HG03558 (cell line): ENCODE measurements at regions not wholly inside any gene's neighbourhood (a gene's known extent, or its start where the extent isn't known, plus 50 kb on each side); places are given as distances from the start of the nearest gene placed in this dataset.
A peak's percentile ranks its signal among the peaks of the same experiment; 100 is the strongest.

Experiments used
- ATAC-seq: cut with Tn5 transposase; IDR thresholded peaks from one replicate; pipeline ENCODE4 v1.9.1; 2021; ENCODE audit warnings: moderate number of reproducible peaks; ENCODE audit not compliant: unreplicated experiment; ENCODE audit errors: extremely low read depth

DNA sequence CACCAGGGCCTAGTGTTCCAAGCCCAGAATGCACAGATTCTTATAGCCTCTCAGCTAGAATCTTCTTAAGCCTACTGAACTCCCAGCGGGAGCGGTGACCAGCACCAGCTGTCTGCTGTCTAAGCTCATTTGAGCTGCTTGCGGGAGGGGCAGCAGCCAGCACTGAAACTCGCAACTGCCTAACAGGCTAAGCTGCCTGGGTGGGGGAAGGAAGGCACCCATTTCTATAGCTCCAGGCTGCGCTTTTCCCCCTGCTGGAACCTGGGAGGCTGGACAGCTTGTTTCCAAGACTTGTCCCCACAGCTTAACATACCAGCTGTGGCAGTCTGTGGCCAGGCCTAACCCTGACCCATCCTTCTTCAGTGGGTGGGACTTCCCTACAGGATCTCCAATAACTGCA lies 512.9 kb downstream of the EFNA5 start:
- no peak for ATAC-seq

DNA sequence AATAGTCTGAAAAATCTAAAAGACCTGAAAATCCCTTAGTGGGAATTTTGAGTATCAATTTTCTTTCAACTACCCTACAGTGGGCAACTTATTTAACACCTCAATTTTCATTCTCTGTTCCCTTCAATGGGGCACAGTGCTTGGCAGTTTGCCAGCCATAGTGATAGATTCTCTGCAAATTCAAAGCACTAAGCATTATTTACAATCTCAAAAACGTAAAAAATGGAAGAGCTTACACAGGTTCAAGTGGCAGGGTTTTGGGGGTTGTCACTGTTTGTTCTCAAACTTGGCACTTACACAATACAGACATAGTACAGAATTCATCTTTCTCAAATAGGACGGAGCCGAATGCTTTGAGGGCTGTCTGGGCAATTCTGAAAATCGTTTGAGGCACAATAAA lies 515.0 kb downstream of the EFNA5 start:
- no peak for ATAC-seq

DNA sequence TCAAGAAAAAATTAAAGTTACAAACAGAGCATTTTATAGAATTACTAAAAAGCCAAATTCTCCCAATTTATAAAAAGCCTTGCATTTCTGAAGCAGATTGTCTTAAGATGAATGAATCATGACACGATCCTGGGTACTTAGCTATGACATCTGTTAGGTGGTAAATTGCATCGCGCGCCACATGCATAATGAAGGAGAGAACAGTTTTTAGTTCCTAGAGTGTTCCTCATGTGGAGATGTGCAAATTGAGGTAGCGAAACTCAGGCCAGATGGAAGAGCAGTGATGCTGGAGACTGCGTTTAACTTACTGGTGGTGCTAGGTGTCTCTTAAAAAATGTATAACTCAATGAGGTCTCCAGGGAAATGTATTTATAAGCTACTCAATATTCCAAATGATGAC lies 516.1 kb downstream of the EFNA5 start:
- ATAC-seq, result no peak

DNA sequence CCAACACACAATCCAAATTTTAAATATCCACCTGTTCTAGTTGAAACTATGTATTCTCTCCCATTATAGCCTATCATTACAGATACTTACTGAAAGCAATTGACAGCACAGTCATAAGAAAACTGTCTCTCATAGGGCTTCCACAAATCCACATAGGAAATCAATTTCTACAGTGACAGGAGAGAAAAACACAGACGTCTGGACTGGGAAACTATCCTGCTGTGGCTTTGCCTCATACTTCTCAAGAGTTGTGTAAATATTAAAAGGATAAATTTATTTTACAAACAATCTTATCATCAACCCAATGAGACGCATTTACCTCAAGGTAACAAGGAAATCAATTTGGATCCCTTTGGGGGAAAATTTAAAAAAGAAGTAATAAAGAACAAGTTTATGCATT lies 517.5 kb downstream of the EFNA5 start:
- ATAC-seq, result no peak

DNA sequence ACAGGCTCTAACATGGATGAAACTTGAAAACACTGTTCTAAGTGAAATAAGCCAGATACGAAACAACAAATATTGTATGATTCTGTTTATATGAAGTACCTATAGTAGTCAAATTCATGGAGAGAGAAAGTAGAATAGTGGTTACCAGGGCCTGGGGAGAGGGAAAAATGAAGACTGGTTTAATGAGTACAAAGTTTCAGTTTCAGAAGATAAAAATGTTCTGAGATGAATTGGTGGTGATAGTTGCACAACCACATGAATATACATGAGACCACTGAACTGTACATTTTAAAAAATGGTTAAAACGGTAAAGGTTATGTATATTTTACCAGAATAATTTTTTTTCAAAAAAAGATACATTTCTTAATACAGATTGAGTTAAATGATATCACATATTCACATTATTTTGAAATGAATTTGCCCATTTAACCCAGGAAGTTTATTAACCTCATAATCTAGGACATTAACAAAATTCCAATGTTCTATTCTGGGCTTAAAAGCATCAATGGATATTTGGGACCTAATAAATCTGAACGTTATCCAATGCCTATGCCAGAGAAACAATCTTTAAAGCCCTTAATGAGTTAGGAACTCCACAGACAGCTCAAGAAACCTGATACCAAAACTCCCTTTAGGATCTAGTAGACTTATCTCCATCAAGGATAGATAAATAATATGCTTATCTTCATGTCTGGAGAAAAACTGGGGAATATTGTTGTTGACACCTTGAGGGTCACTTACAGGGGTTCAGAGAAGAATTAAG lies 521.3 kb downstream of the EFNA5 start:
- peak; percentile 92 for ATAC-seq

DNA sequence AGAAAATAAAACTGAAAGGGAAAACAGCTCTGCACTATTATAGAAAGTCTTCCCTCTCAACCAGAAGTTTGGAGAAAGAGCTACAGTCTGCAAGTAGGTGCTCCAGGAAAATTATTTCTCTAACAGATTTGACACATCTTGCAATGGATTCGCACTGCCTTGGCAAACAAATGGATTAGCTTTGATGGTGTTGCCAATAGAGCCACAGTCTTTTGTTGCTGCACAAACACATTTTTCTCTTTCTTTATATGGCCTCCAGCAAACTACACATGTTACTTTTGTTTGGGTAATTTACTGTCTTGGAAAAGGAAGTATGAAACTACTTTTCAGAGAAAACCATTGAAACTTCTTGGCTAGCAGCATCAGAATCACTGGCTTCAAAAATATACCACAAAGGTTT lies 523.1 kb downstream of the EFNA5 start:
- ATAC-seq, result no peak

DNA sequence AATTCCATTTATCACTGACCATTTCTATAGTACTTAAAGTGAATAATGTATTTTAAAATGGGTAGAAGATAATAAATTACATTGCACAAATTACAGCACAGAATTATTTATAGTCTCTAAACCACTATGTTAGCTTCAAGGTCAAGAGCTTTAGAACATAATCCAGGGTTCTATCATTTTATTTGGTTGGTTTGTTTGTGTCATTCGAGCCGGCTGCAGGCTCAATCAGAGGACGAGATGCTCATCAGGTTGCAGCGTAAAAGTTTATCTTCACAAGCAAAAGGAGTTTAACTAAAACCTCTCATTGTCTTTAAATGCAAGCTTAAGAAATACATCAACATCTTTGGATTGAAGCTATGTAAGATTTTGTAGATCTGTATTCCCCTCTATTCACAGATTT lies 523.8 kb downstream of the EFNA5 start:
- no peak for ATAC-seq

DNA sequence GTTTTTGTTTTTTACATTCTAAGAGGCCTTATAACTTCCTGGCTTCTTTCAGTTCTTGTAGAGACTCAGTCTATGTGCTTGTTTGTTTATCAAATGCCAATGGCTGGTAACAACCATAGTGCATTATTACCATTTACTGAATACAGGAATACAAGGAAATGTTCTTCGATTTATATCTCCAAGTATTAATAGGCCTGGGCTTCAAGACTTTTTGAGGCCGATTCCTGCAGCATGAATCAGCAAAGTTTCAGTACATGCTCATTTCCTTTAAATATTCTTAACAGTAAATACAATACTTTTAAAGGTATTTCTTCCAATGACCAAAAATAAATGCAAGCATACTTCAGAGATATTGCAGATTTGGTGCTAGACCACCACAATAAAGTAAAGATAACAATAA lies 535.3 kb downstream of the EFNA5 start:
- no peak for ATAC-seq

DNA sequence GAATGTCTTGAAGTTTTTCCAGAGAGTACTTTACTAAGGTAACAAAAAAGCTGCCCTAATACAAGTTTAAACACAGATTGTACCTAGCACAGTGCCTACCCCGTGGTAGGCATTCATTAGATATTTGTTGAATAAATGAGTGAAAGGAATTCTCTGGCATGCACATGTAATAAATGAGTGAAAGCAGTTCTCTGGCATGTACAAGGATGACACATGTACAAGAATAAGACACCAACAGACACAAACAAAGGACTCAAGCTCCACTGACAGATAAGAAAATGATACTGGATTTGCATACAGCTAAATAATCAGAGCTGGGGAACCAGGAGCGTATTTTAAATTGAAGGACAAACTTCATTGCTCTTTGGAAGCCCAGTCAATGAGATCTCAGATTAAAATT lies 535.8 kb downstream of the EFNA5 start:
- ATAC-seq, result no peak

DNA sequence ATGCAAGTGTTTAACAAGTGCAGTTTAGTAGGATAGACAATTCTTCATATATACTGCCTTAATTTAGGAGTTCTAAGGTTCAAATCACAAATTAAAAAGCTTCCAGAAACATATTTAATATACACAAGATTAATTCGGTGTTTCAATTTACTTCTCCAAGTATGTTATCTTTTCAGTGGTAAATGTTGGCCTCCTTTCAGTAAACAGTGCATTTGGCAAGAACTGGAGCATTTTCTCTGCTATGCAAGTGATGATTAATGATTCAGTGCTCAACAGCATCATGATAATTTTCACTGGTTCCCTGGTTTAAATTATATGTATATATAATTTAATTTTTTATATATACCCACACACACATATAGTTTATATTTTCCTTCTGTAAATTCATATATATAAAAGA lies 541.7 kb downstream of the EFNA5 start:
- no peak for ATAC-seq

DNA sequence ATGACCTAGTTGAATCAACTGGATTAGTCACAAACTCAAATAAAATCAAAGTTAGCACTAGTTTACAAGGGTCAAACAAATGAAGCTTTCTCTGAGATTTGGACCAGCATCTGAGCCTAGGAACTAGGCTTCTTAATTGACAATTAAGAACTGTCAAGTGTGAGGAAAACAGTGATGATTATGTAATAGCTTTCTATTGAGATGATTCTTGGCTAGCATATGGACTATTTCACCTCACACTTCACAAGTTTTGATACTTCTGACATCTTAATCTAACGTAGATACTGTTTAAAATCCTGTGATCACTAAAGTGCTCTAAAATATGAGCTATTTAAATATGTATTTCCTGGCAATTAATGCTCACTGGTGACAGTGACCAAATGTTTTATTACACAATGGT lies 542.9 kb downstream of the EFNA5 start:
- ATAC-seq, result no peak

DNA sequence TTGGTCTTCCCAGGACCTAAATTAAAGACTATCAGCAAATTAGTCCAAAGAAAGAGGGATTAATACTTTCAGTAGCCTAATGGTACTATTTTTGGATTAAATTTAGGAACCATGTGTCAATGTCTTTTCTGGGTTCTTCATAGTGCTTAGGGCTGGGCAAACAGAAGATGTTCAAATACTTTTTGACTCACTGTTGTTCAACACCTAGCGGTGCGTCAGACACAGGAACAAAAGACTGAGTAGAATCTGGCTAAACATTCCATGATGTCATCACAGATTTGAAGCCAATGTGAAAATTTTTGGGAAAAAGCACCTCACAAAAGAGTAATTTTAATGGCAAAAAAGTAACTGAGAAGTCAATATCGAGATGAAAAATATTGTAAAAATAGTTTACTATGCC lies 544.4 kb downstream of the EFNA5 start:
- no peak for ATAC-seq

DNA sequence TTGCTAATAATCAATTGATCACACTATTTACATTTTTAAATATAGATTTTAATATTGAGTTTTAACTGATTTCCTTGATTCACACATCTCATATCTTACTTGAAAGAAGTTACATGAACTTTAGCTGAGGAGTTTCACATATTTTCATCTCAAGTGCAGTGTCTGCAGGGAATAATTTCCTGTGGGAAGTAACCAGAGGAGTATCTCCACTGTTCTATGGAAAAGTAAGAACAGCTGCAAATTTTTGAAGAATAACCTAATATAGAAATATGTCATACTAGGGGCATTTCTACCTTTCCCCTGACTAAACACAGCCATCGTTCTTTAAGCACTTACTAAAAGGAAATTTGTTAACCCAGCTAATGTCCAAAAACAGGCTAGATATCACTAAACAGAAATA lies 546.4 kb downstream of the EFNA5 start:
- ATAC-seq, result no peak

DNA sequence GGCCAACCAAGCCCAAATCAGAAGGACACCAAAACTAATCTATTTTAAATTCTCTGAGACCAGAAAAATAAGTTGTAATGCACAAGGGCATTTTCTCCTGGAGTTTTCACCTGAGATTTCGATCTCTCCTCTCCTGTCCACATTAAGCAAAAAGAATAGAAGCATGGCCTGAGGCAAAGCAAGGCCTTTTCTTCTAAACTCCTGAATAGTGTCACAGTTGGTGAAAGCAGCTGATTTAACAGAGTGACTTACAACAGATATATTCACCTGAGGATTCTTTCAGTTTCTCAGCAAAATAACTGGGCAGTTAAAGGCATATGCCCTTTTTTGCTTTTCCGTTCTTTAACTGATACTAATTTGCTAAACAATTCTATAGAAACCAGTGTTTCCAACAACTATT lies 547.7 kb downstream of the EFNA5 start:
- no peak for ATAC-seq

DNA sequence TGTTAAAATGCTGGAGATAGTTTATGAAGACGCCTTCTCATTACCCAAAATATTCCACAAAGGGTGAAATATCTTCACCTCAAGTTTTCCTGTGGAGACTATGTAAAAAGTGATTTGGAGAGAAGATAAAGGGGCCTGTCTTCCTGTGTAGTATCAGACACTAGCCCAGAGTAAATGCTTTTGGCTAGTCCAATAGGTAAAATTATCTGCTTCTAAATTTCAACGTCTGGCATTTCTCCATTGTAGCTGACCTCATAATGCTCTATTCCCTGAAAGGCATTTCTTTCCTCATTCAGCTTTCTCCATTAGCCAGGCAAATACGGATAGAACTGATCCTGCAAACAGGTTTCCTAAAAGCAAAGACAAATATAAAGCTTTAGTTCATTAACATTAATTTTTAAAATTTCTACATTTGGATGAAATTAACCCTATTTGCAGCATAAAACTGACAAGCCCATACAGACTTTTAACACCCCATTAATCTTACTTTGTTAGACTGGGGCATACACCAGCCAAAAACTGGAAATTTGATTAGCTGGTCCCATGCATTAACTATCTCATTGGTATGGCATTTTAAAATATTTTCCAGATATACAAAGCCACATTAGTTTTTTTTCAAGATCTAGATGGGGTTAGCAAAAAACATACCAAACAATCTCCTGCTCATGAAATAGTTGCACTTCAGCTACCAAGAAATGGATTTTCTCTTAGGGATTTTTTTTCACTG lies 548.8 kb downstream of the EFNA5 start:
- ATAC-seq, result no peak

DNA sequence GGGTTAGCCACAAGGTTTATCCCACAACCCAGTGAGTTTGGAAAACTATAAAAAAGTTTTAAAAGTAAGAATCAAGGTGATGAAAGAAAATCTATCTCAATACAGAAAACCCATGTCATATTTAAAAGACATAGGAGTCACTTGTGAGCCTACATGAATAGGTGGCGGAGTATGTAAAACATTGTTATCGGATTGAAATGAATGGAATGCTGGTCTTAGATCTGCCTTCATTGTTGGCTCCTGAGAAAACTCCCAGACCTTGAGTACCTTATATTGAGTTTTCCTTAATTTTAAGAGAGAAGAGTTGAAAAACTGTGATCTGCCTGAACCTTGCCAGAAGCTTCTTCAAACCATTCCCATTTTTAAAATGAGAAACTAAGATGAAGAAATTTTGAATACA lies 551.1 kb downstream of the EFNA5 start:
- ATAC-seq, result no peak

DNA sequence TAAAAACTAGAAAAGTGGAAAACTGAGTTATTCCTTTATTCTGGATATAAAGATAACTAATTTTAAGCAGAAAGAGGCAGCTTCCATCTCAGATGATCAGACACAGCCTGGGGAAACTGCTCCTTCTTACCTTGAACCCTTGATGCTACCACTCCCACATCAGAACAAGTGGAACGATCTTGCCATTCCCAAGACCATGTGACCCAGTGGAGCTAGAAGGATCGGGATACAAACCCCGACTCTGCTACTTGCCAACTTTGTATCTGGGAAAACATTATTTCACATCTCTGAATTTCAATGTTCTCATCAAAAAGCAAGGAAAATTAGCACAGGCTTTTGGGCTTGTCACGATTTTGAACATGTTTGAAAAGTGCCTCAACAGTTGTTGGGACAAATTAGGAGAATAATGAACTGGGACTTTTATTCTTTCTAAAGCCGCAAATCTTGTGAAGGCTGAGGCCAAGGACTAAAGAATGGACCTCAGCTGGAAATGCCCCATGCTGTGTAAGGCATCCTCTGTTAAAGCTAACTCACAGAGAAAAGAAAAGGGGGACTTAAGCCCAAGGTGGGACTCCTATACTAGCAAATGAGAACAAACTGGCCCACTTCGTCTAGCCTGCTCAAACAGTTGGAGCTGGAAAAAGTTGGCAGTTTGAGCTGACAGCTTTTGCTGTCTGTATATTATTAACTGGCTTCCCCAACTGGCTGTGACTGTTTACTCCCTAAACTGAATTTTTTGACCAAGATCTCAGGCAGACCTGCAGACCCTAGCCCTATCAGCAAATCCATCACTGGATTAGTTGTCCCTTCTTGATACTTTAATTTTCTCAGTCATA lies 552.3 kb downstream of the EFNA5 start:
- no peak for ATAC-seq

DNA sequence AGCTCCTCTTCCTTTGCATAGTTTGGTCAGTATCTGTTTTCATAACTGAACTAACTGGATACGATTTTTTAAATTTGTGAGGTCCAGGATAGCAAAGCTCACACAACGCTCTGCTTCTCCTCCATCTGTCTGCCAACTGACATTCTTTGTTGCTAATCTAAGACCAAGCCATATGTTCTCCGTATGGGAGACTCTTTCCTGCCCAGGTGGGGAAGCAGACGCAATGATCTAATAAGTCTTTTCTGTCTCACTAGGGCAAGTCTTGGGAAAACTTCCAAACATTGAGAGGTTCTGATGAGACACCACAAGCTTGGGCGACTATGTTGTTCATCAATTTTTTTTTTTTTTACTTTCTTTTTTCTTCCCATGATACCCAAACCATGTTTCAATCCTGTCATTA lies 558.5 kb downstream of the EFNA5 start:
- ATAC-seq, result no peak

DNA sequence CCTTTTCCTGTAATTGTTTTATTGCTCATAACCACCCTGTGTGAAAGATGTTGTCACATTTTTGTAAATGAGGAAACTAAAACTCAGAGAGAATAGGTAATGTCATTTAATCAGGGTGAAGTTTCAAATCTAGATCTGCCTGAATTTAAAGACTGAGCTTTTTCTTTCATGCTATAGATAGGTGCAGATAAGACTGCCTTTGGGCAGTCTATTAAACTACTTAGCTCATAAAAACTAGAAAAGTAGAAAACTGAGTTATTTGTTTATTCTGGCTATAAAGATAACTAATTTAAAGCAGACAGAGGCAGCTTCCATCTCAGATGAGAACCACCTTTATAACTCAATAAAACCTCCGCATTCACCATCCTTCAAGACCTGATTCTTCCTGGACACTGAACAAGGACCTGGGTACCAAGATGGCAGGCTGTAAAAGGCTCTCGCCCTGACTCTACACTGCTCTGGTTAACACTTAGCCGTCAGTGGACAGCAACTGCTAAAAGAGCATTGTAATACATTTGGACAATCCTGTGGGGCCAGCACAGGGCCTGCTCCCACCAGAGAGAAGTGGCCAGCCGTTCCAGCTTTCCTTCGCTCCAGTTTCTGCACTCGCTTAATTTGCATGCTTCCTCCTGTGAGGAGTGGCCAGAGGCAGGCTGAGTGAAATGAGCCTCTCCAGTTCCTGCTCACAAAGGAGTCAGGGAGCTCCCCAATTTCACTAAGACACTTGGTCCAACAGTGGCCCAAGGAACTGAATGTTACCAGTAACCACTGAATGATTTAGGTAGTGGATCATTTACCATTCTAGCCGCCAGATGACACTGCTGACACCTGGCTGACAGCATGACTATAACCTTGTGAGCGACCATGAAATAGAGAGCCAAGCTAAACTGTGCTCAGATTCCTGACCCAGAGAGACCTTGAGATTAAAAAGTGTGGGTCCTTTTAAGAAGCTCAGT lies 566.4 kb downstream of the EFNA5 start:
- no peak for ATAC-seq

DNA sequence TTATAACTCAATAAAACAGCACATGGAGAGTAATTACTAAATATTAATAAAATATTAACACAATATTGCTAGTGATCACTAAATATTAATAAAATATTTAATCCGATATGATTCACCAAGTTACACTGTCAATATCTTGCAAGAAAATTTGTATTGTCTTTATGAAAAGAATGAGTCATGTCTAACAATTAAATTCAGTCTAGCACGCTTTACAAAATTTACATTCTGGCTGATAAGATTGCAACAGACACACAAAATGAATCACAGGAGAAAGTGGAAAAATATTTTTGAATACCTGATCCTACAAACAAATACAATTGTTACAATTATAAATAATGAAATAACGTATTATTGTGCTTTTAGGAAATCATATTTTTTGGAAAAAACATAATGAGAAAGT lies 567.2 kb downstream of the EFNA5 start:
- no peak for ATAC-seq
